ENCODE measurements at regions not wholly inside any gene's neighbourhood (a gene's known extent, or its start where the extent isn't known, plus 50 kb on each side); places are given as distances from the start of the nearest gene placed in this dataset.

GRCh38 chr5:77843570-77844372 is 67.6 kb upstream of the TBCA start:
- H3K4me3 ChIP-seq, result peak overlapping the region; percentile 28 to 69 (median 44)
- no peaks in the 10 kb centered on the region for H3K9me3 ChIP-seq
- WGBS, 5 donors, result 34 to 49% (median 38%) methylated on average over 24 of the region's 24 CpGs
- H3K4me1 ChIP-seq, result peaks cover 0 to 16% (median 14%) of the 10 kb centered on the region in 6 donors
- H3K27me3 ChIP-seq (replicated peaks in 1 of 7), result peaks cover 0 to 45% (median 14%) of the 10 kb centered on the region in 7 donors
- no peak overlapping the region for H3K27ac ChIP-seq
- no peak for TF ChIP-seq POLR2AphosphoS5 (IDR thresholded peaks at IDR 0.05)
- no peak for TF ChIP-seq CTCF (IDR thresholded peaks at IDR 0.05 in 8 of 11, conservative IDR thresholded peaks at IDR 0.05 in 3 of 11)
- no peak for TF ChIP-seq POLR2A (IDR thresholded peaks at IDR 0.05)
- no peaks in the 10 kb centered on the region for H3K36me3 ChIP-seq
- no peak for DNase-seq
- intact Hi-C loops (cut with DNase I; ENCODE audit: low total_unique reads), result no loop called here

GRCh38 chr5:77842243-77842642 is 66.1 kb upstream of the TBCA start:
- TF ChIP-seq POLR2AphosphoS5 (IDR thresholded peaks at IDR 0.05) (no peak), POLR2A (IDR thresholded peaks at IDR 0.05) (no peak), CTCF (IDR thresholded peaks at IDR 0.05 in 8 of 11, conservative IDR thresholded peaks at IDR 0.05 in 3 of 11) (no peak)
- Histone ChIP-seq H3K36me3 (no peaks in the 10 kb centered on the region), H3K4me3 (no peak overlapping the region), H3K9me3 (no peaks in the 10 kb centered on the region), H3K4me1 (peaks cover 0 to 16% (median 14%) of the 10 kb centered on the region in 6 donors), H3K27me3 (replicated peaks in 1 of 7) (peaks cover 0 to 45% (median 14%) of the 10 kb centered on the region in 7 donors), H3K27ac (no peak overlapping the region)
- intact Hi-C loops (cut with DNase I; ENCODE audit: low total_unique reads), result no loop called here
- no peak for DNase-seq
- 66 to 89% (median 81%) methylated on average over 2 of the region's 2 CpGs for WGBS, 5 donors

GRCh38 chr5:77841616-77842015 is 65.5 kb upstream of the TBCA start:
- 83 to 93% (median 89%) methylated on average over 2 of the region's 2 CpGs for WGBS, 5 donors
- H3K9me3 ChIP-seq, result no peaks in the 10 kb centered on the region
- intact Hi-C loops (cut with DNase I; ENCODE audit: low total_unique reads), result no loop called here
- peaks cover 0 to 16% (median 14%) of the 10 kb centered on the region in 6 donors for H3K4me1 ChIP-seq
- no peak overlapping the region for H3K27ac ChIP-seq
- H3K4me3 ChIP-seq, result no peak overlapping the region
- H3K36me3 ChIP-seq, result no peaks in the 10 kb centered on the region
- TF ChIP-seq POLR2A (IDR thresholded peaks at IDR 0.05) (no peak), CTCF (IDR thresholded peaks at IDR 0.05 in 8 of 11, conservative IDR thresholded peaks at IDR 0.05 in 3 of 11) (no peak), POLR2AphosphoS5 (IDR thresholded peaks at IDR 0.05) (no peak)
- H3K27me3 ChIP-seq (replicated peaks in 1 of 7), result peaks cover 0 to 43% (median 14%) of the 10 kb centered on the region in 7 donors
- no peak for DNase-seq

- Histone ChIP-seq H3K4me1 (peaks cover 0 to 16% (median 14%) of the 10 kb centered on the region in 6 donors), H3K9me3 (no peaks in the 10 kb centered on the region), H3K27ac (no peak overlapping the region), H3K27me3 (replicated peaks in 1 of 7) (peaks cover 0 to 36% (median 14%) of the 10 kb centered on the region in 7 donors), H3K4me3 (no peak overlapping the region), H3K36me3 (no peaks in the 10 kb centered on the region)
- no peak for TF ChIP-seq POLR2A (IDR thresholded peaks at IDR 0.05)
- 86 to 92% (median 91%) methylated on average over 6 of the region's 6 CpGs for WGBS, 5 donors
- intact Hi-C loops (cut with DNase I; ENCODE audit: low total_unique reads), result no loop called here
- DNase-seq, result no peak
Observed at GRCh38 chr5:77840930-77841329, 64.8 kb upstream of the TBCA start.

All from spleen (tissue), 11 donors.